Fibroblast of skin of back (primary cell): ENCODE measurements at regions not wholly inside any gene's neighbourhood (a gene's known extent, or its start where the extent isn't known, plus 50 kb on each side); places are given as distances from the start of the nearest gene placed in this dataset.

Experiments
- DNase-seq: peaks from one replicate; pipeline ENCODE4 v3.0.0-alpha.2; 2013

GRCh38 chr2:2869553-2869952 is 508.1 kb downstream of the EIPR1 start:
- no peak for DNase-seq

- no peak for DNase-seq
Measured at GRCh38 chr2:2868085-2868484, 509.5 kb downstream of the EIPR1 start.

- no peak for DNase-seq
Measured at GRCh38 chr2:2867397-2867979, 510.1 kb downstream of the EIPR1 start.

- DNase-seq = no peak
Measured at GRCh38 chr2:2866459-2866858, 511.2 kb downstream of the EIPR1 start.

- no peak for DNase-seq
Measured at GRCh38 chr2:2862386-2862785, 515.2 kb downstream of the EIPR1 start.

- no peak for DNase-seq
Measured at GRCh38 chr2:2861666-2862240, 515.9 kb downstream of the EIPR1 start.

GRCh38 chr2:2860589-2861300 is 516.9 kb downstream of the EIPR1 start:
- DNase-seq = no peak

- no peak for DNase-seq
Measured at GRCh38 chr2:2859732-2860131, 517.9 kb downstream of the EIPR1 start.

GRCh38 chr2:2859164-2859563 is 518.5 kb downstream of the EIPR1 start:
- no peak for DNase-seq

GRCh38 chr2:2856723-2857415 is 520.7 kb downstream of the EIPR1 start:
- no peak for DNase-seq

GRCh38 chr2:2855297-2855696 is 522.3 kb downstream of the EIPR1 start:
- DNase-seq = no peak

- no peak for DNase-seq
Measured at GRCh38 chr2:2853346-2853745, 522.3 kb upstream of the MYT1L start.

- DNase-seq = no peak
Measured at GRCh38 chr2:2851806-2852777, 521.0 kb upstream of the MYT1L start.

GRCh38 chr2:2851316-2851715 is 520.2 kb upstream of the MYT1L start:
- DNase-seq = no peak

GRCh38 chr2:2850859-2851258 is 519.8 kb upstream of the MYT1L start:
- no peak for DNase-seq

- no peak for DNase-seq
Measured at GRCh38 chr2:2850218-2850755, 519.2 kb upstream of the MYT1L start.

GRCh38 chr2:2849464-2850217 is 518.6 kb upstream of the MYT1L start:
- DNase-seq = no peak

GRCh38 chr2:2848621-2849333 is 517.7 kb upstream of the MYT1L start:
- DNase-seq = no peak

GRCh38 chr2:2848198-2848597 is 517.1 kb upstream of the MYT1L start:
- DNase-seq = no peak

- DNase-seq = no peak
Measured at GRCh38 chr2:2847209-2847676, 516.2 kb upstream of the MYT1L start.
